IPS-18a (cell line): ENCODE measurements at regions not wholly inside any gene's neighbourhood (a gene's known extent, or its start where the extent isn't known, plus 50 kb on each side); places are given as distances from the start of the nearest gene placed in this dataset.

ENCODE experiments used
- H3K27ac ChIP-seq: one replicate; pipeline ENCODE4 v1.5.1; 2013; ENCODE audit warnings: low read length
- H3K27me3 ChIP-seq: one replicate; pipeline ENCODE4 v1.6.1; 2013; ENCODE audit warnings: mild to moderate bottlenecking, low read length; ENCODE audit not compliant: control insufficient read depth, insufficient read depth
- H3K36me3 ChIP-seq: one replicate; pipeline ENCODE4 v1.6.1; 2013; ENCODE audit warnings: low read depth, low read length; ENCODE audit not compliant: control insufficient read depth
- H3K4me1 ChIP-seq: one replicate; pipeline ENCODE4 v1.6.1; 2013; ENCODE audit warnings: low read depth, low read length; ENCODE audit not compliant: control insufficient read depth
- H3K4me3 ChIP-seq: one replicate; pipeline ENCODE4 v1.5.1; 2013; ENCODE audit warnings: low read length
- H3K9ac ChIP-seq: one replicate; pipeline ENCODE4 v1.6.1; 2013; ENCODE audit warnings: mild to moderate bottlenecking, low read length, moderate library complexity
- H3K9me3 ChIP-seq: one replicate; pipeline ENCODE4 v1.6.1; 2013; ENCODE audit warnings: low read depth, low read length; ENCODE audit not compliant: control insufficient read depth

DNA sequence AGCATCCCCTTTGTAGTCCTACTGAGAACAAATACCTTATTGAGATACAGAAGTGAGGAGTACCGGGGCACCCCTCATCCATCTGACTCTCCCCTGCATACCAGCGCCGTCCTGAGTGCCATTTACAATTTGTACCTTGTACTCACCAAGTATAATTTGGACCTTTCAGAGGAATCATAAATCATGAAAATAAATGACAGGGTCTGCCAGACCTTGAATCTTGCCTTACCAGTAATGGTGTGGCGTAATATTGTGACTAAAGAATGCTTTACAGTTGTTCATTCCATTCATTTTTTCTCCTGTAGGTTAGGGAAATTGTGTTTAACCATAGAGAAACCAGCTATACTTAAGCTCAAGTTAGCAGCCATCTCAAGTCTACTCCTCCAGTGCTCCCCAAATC, 243.7 kb upstream of the RGS6 start:
- Histone ChIP-seq H3K27me3 (no peaks in the 10 kb centered on the region), H3K4me3 (no peak overlapping the region), H3K9me3 (no peaks in the 10 kb centered on the region), H3K27ac (no peak overlapping the region), H3K9ac (no peak overlapping the region), H3K4me1 (no peaks in the 10 kb centered on the region), H3K36me3 (peaks cover 5% of the 10 kb centered on the region)

DNA sequence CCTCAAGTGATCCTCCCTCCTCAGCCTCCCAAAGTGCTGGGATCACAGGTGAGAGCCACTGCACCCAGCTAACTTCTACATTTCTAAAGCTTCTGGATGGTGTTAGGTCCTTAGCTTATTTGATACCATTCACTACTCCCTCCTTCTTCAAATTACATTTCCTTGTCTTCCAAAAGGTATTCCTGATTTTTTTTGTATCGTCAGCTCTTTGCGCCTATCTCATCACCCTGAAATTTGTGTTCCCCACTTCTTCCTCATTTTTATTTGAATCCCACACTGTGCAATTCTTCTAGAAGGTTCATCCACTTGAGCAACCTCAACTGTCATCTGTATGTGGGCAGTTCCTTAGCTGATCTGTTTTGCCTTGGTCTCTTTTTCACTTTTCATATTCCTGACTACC, 241.8 kb upstream of the RGS6 start:
- H3K27me3 ChIP-seq: no peaks in the 10 kb centered on the region
- no peaks in the 10 kb centered on the region for H3K4me1 ChIP-seq
- no peak overlapping the region for H3K9ac ChIP-seq
- H3K27ac ChIP-seq: no peak overlapping the region
- H3K36me3 ChIP-seq: peaks cover 5% of the 10 kb centered on the region
- no peaks in the 10 kb centered on the region for H3K9me3 ChIP-seq
- H3K4me3 ChIP-seq: no peak overlapping the region

DNA sequence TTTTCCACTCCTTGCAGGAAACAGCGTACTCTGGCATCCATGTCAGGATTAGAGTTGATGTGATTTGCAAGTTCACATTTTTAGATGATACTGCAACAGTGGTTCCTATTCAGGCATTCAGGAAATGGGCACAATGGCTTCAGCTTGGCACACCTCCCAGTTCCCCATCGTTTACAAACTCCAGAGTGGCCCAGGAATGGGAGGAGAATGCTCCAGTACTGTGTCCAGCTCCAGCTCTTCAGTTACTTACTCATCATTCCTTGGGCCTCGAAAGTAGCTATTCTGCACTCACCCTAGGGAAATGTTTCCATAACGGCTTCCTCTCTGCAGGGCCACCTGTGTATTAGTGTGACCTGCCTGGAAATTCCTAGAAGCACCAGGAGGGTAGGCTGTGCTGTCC, 239.7 kb upstream of the RGS6 start:
- no peaks in the 10 kb centered on the region for H3K36me3 ChIP-seq
- no peaks in the 10 kb centered on the region for H3K4me1 ChIP-seq
- H3K27ac ChIP-seq: no peak overlapping the region
- no peak overlapping the region for H3K4me3 ChIP-seq
- H3K27me3 ChIP-seq: no peaks in the 10 kb centered on the region
- H3K9ac ChIP-seq: no peak overlapping the region
- no peaks in the 10 kb centered on the region for H3K9me3 ChIP-seq

DNA sequence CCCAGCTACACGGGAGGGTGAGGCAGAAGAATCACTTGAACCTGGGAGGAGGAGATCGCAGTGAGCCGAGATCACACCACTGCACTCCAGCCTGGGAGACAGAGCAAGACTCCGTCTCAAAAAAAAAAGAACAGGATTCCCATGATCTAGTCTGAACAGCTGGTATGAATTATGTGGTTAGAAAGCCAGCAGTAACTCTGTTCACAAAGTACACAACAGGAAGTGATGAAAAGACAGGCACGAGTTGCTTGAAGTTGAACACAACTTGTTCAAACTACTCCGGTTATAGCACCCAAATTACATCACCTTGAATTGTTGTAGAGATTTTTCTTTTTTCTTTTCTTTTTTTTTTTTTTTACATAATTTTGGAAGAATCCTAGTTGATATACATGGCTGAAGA, 238.8 kb upstream of the RGS6 start:
- H3K9ac ChIP-seq: no peak overlapping the region
- no peaks in the 10 kb centered on the region for H3K36me3 ChIP-seq
- H3K27ac ChIP-seq: no peak overlapping the region
- no peaks in the 10 kb centered on the region for H3K4me1 ChIP-seq
- H3K27me3 ChIP-seq: no peaks in the 10 kb centered on the region
- H3K9me3 ChIP-seq: no peaks in the 10 kb centered on the region
- no peak overlapping the region for H3K4me3 ChIP-seq

DNA sequence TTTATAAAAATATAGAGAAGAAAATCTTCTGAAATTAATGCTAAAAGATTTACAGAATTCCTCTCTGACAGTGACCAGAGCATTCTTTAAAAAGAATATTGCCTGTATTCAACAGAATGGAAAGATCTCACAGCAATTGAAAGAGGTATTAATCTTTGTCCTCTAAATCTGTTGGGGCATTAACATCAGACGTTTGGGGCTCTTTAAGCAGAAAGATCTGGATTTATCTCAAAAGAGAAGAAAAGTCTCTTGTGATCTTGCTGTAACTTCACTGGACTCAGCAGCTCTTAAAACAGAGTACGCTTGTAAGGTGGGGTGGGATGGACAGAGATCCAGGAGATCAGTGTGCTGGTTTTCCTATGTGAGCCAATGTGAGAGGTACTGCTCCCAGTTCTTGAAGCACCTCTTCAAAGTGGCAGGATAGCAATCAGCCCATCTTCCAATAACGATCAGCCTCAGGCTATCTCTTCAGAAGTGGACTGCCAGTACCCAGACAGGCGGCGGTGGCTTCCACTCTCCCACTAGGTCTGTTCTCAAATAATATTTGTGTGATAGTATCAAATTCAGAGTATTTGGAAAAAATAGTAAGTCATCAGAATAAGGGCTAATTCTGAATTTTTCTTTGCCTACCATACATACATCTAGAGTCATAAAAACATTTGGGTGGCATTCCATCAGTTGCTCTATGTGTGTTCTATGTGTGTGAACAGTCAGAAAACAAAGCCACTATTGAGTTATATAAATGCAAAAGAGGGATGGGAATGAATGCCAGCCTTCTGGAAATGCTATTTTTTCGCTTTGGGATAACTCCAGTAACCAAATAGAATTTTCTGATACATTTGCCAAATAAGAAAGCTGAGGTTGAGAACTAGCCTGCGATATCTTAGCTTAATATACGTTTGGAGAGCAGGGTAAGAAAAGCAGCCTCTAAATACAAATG, 237.4 kb upstream of the RGS6 start:
- no peaks in the 10 kb centered on the region for H3K9me3 ChIP-seq
- H3K36me3 ChIP-seq: peaks cover 9% of the 10 kb centered on the region
- H3K27ac ChIP-seq: no peak overlapping the region
- no peaks in the 10 kb centered on the region for H3K4me1 ChIP-seq
- H3K27me3 ChIP-seq: no peaks in the 10 kb centered on the region
- no peak overlapping the region for H3K4me3 ChIP-seq
- H3K9ac ChIP-seq: no peak overlapping the region

DNA sequence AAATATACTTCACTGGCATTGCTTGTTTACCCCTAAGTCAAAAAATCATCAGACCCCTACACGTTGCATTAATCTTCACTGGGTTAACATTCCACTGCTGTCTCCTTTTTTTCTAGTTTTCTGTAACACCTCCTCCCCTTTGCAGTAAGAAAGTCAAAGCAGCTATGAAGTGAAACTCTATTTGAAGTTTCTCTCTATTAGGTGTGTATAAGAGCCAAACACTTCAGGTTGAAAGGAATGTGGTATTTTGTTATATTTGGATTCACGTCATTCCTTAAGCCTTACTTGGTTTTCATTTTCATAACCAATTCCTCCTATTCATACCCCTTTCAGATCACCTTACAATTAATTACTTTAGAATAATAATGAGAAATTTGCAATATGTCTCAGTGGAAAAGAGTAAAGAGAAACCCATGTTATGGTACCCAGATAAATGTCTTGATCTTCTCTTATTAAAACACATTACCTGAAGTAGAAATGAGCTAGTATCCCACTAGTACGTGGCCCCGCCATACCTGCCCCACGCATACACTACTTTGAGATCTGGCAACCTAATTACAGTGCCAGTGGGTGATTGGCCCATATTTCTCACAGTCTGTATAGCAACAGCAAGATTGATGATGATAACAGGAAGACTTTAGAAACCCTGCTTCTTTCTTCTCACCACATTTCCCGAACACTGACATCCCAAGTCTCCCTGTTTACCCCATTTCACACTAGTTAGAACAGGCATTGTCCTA, 236.4 kb upstream of the RGS6 start:
- no peak overlapping the region for H3K4me3 ChIP-seq
- no peaks in the 10 kb centered on the region for H3K9me3 ChIP-seq
- H3K9ac ChIP-seq: no peak overlapping the region
- no peaks in the 10 kb centered on the region for H3K4me1 ChIP-seq
- no peaks in the 10 kb centered on the region for H3K27me3 ChIP-seq
- peaks cover 9% of the 10 kb centered on the region for H3K36me3 ChIP-seq
- H3K27ac ChIP-seq: no peak overlapping the region

DNA sequence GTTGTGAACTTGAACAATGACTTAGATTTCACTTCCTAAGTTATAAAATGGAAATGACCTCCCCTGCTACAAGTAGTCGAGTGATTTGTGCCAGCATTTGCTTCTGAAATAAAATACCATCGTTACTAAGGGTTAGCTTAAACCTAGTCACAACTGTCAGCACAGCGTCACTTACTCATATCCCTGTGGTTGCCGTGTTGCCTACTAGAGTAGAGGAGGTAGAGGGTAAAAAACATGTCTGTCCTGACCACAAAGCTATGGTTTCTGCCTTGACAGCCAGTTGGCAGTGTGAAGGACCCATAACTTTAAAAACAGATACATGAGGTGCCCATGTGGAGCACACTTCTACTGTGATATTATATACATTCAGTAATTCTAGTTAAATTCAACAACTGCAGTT, 234.2 kb upstream of the RGS6 start:
- H3K36me3 ChIP-seq: peaks cover 12% of the 10 kb centered on the region
- no peaks in the 10 kb centered on the region for H3K4me1 ChIP-seq
- H3K9me3 ChIP-seq: no peaks in the 10 kb centered on the region
- no peak overlapping the region for H3K27ac ChIP-seq
- no peak overlapping the region for H3K9ac ChIP-seq
- H3K27me3 ChIP-seq: no peaks in the 10 kb centered on the region
- no peak overlapping the region for H3K4me3 ChIP-seq

DNA sequence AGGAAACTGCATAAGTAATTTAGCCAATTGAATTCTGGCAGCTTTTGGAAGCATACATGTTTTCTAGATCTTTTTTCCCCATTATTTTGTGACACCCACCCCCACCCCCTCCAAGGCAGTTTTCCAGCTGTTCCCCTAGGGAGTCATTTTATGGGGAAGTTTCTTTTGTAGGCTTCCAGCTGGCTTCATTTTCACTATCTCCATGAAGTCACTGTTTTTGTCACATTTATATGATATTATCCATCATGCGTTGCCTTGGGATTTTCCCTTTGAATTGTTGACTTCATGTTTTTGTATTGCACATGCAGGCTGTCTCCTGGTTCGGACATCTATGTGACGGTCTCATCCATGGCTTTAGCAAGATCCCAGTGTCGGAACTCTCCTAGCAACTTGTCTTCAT, 233.6 kb upstream of the RGS6 start:
- Histone ChIP-seq H3K9ac (no peak overlapping the region), H3K4me1 (no peaks in the 10 kb centered on the region), H3K36me3 (peaks cover 12% of the 10 kb centered on the region), H3K27ac (no peak overlapping the region), H3K4me3 (no peak overlapping the region), H3K9me3 (no peaks in the 10 kb centered on the region), H3K27me3 (no peaks in the 10 kb centered on the region)

DNA sequence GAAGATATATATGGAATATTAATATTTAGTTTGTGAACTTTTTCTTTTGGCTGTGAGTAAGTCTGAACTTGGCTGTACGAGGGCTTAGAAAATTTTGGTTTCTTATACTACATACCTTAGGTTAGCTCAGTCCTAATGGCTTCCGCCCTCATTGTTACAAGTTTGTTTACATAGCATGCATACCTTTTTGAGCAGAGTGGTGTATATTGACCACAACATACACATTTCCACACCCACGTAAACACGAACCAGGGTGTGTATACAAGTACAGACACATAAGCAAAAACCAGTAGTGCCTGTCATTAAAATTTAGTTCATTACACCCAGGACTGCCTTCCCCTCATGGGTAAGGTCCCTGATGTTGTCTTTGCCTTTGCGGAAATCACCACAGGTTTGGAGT, 230.2 kb upstream of the RGS6 start:
- H3K36me3 ChIP-seq: peaks cover 19% of the 10 kb centered on the region
- no peaks in the 10 kb centered on the region for H3K27me3 ChIP-seq
- no peak overlapping the region for H3K9ac ChIP-seq
- H3K4me3 ChIP-seq: no peak overlapping the region
- no peaks in the 10 kb centered on the region for H3K4me1 ChIP-seq
- no peak overlapping the region for H3K27ac ChIP-seq
- H3K9me3 ChIP-seq: no peaks in the 10 kb centered on the region

DNA sequence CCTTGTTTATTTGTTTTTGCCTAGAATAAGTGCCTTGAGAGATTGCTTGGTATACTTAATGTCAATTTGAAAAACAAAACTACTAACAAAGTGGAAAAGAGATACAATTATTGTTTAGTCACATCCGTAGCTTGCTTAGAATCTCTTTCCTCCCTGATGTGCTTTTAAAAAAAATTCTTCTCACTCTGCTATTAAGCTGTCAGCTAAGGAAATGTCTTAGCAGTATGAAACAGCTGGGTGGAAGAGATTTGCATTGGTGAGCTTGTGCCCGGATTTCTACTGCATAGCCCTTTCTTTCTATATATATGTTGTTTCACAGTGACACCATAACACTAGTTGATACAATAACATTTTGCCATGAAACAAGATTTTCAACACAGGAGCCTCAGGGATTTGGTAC, 229.4 kb upstream of the RGS6 start:
- no peaks in the 10 kb centered on the region for H3K27me3 ChIP-seq
- no peaks in the 10 kb centered on the region for H3K9me3 ChIP-seq
- H3K9ac ChIP-seq: no peak overlapping the region
- H3K4me1 ChIP-seq: no peaks in the 10 kb centered on the region
- peaks cover 19% of the 10 kb centered on the region for H3K36me3 ChIP-seq
- H3K4me3 ChIP-seq: no peak overlapping the region
- no peak overlapping the region for H3K27ac ChIP-seq

DNA sequence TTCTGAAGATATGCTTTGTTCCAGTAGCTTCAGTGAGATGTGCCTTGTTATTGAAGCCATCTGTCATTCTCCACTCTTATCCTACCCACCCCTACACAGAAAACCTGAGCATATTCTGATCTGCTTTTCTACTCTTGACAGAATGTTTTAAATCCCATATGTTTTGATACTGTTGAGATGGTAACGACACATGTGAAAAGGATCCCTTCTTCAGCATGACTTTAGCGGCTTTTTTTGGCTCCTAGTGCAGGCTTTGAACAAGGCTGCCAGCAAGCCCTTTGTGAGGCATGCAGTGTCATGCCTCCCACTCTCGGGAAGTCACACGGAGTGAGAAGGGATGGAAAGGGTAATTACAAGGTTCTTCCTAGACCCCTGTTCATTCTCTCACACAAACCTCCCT, 228.8 kb upstream of the RGS6 start:
- H3K9me3 ChIP-seq: no peaks in the 10 kb centered on the region
- H3K27ac ChIP-seq: no peak overlapping the region
- no peak overlapping the region for H3K4me3 ChIP-seq
- H3K9ac ChIP-seq: no peak overlapping the region
- no peaks in the 10 kb centered on the region for H3K4me1 ChIP-seq
- H3K27me3 ChIP-seq: no peaks in the 10 kb centered on the region
- peaks cover 19% of the 10 kb centered on the region for H3K36me3 ChIP-seq

DNA sequence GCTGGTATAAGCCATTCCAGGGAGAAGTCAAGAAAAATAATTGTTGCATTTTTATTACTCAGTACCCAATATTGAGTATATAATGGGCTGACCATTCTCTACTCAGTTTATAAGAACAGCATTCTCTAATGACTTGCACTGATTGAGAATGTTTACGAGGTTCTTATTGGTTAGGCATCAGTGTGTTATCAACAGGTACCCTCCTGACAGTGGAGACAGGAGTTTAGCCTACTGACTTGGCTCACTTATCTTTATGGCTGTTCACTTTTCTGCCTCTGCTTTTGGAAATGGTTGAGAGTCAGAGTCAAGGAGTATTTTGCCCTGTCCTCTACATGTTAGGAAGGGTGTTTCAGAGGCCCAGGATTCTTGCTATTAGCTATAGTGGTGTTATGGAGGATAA, 228.0 kb upstream of the RGS6 start:
- Histone ChIP-seq H3K4me1 (no peaks in the 10 kb centered on the region), H3K4me3 (no peak overlapping the region), H3K27ac (no peak overlapping the region), H3K36me3 (peaks cover 16% of the 10 kb centered on the region), H3K27me3 (no peaks in the 10 kb centered on the region), H3K9ac (no peak overlapping the region), H3K9me3 (no peaks in the 10 kb centered on the region)
